Right lobe of liver (tissue), 4 donors: ENCODE measurements at regions not wholly inside any gene's neighbourhood (a gene's known extent, or its start where the extent isn't known, plus 50 kb on each side); places are given as distances from the start of the nearest gene placed in this dataset.

Source experiments
- CTCF ChIP-seq, 4 donors: fragments of 200-600 bp in 3 of 4; fragments of 450-650 bp in 1 of 4; IDR thresholded peaks; one replicate each; pipeline versions ENCODE4 v1.5.1 to v1.8.0; 2016 to 2022; ENCODE audit warnings: antibody characterized with exemption in 4 of 4, mild to moderate bottlenecking in 2 of 4
- POLR2A ChIP-seq: fragments of 450-650 bp; IDR thresholded peaks from one replicate; pipeline ENCODE4 v1.6.1; 2017; ENCODE audit warnings: antibody characterized with exemption, mild to moderate bottlenecking
- donor health status: DM: no; HTN: no; CAD: no.
- donor health status: DM: no; HTN: no; CAD: no.
- donor health status: DM: no; HTN: yes; CAD: no.

GRCh38 chr19:13681509-13681908 is 82.8 kb upstream of the MRI1 start:
- TF ChIP-seq CTCF (IDR thresholded peaks at IDR 0.05) (no peak), POLR2A (no peak)
